SK-N-SH treated with all-trans-retinoic acid at 6 μM for 48 hours (cell line): ENCODE measurements at regions not wholly inside any gene's neighbourhood (a gene's known extent, or its start where the extent isn't known, plus 50 kb on each side); places are given as distances from the start of the nearest gene placed in this dataset.

Experiments
- ARNTL ChIP-seq: fragments of 450-650 bp; formaldehyde crosslinking; IDR thresholded peaks from 2 replicates; pipeline ENCODE4 v1.5.0; 2020; ENCODE audit warnings: low read depth, mild to moderate bottlenecking, moderate library complexity, borderline replicate concordance
- BACH2 ChIP-seq: fragments of 250-450 bp; sonication (Bioruptor Pico); IDR thresholded peaks from 2 replicates; pipeline ENCODE4 v1.9.0; 2021; ENCODE audit warnings: mild to moderate bottlenecking, borderline replicate concordance
- CSDC2 ChIP-seq: fragments of 250-450 bp; sonication (Bioruptor Pico); IDR thresholded peaks from 2 replicates; pipeline ENCODE4 v1.5.0; 2020; ENCODE audit warnings: mild to moderate bottlenecking, moderate library complexity
- ESRRG ChIP-seq: fragments of 250-450 bp; sonication (Bioruptor Pico); IDR thresholded peaks from 2 replicates; pipeline ENCODE4 v1.6.1; 2021; ENCODE audit warnings: mild to moderate bottlenecking
- GLIS3 ChIP-seq: fragments of 250-450 bp; sonication (Bioruptor Pico); IDR thresholded peaks from 2 replicates; pipeline ENCODE4 v1.5.0; 2020; ENCODE audit warnings: mild to moderate bottlenecking, moderate library complexity
- OSR1 ChIP-seq: fragments of 250-450 bp; sonication (Bioruptor Pico); IDR thresholded peaks from 2 replicates; pipeline ENCODE4 v1.8.0; 2022; ENCODE audit warnings: moderate library complexity, mild to moderate bottlenecking, inconsistent platforms
- RARB ChIP-seq: fragments of 250-450 bp; sonication (Bioruptor Pico); IDR thresholded peaks from 2 replicates; pipeline ENCODE4 v1.8.0; 2021; ENCODE audit warnings: mild to moderate bottlenecking, moderate library complexity
- SNAI2 ChIP-seq: fragments of 250-450 bp; sonication (Bioruptor Pico); IDR thresholded peaks from 2 replicates; pipeline ENCODE4 v1.5.0; 2020; ENCODE audit warnings: mild to moderate bottlenecking, moderate library complexity
- TCF4 ChIP-seq: fragments of 250-450 bp; sonication (Bioruptor Pico); IDR thresholded peaks from 2 replicates; pipeline ENCODE4 v1.8.0; 2021; ENCODE audit warnings: mild to moderate bottlenecking, moderate library complexity, borderline replicate concordance
- ZFP3 ChIP-seq: fragments of 250-450 bp; sonication (Bioruptor Pico); IDR thresholded peaks from 2 replicates; pipeline ENCODE4 v1.5.0; 2020; ENCODE audit warnings: mild to moderate bottlenecking, moderate library complexity
- ZFP30 ChIP-seq: fragments of 450-650 bp; formaldehyde crosslinking; IDR thresholded peaks from 2 replicates; pipeline ENCODE4 v1.5.0; 2022; ENCODE audit warnings: mild to moderate bottlenecking, moderate library complexity
- ZNF8 ChIP-seq: fragments of 450-650 bp; formaldehyde crosslinking; IDR thresholded peaks from 2 replicates; pipeline ENCODE4 v1.5.0; 2020; ENCODE audit warnings: mild to moderate bottlenecking, moderate library complexity
- TF ChIP-seq, protein P1 (sequence below): fragments of 250-450 bp; sonication (Bioruptor Pico); IDR thresholded peaks from 2 replicates; pipeline ENCODE4 v1.5.1; 2020; ENCODE audit warnings: low read depth, mild to moderate bottlenecking, moderate library complexity
- TF ChIP-seq, protein P2 (sequence below): fragments of 250-450 bp; sonication (Bioruptor Pico); IDR thresholded peaks from 2 replicates; pipeline ENCODE4 v1.8.0; 2020; ENCODE audit warnings: mild to moderate bottlenecking, moderate library complexity, borderline replicate concordance

DNA sequence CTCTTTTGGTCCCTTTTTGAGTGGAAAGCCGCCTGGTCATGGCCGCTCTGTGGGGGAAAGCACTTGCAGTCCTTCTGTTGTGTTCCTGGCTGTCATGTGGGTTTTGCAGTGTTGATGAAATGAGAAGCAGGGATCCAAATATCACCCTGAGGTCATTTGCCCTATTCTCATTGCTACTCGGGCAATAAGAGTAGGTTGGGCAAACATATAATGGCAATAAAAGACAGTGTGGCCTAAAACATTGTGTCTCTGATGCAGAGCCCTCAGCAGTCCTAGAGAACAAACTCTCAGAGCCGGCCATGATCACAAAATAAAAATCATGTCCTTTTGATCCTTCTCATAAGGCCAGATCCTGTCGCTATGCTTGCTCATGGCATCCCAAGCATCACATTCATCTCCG lies 361.1 kb upstream of the KLF4 start:
- no peak for TF ChIP-seq RARB (CRISPR knock-in tag)
- no peak for TF ChIP-seq ZNF8 (CRISPR knock-in tag)
- TF ChIP-seq ZFP3 (CRISPR knock-in tag): no peak
- TF ChIP-seq, protein P1, sequence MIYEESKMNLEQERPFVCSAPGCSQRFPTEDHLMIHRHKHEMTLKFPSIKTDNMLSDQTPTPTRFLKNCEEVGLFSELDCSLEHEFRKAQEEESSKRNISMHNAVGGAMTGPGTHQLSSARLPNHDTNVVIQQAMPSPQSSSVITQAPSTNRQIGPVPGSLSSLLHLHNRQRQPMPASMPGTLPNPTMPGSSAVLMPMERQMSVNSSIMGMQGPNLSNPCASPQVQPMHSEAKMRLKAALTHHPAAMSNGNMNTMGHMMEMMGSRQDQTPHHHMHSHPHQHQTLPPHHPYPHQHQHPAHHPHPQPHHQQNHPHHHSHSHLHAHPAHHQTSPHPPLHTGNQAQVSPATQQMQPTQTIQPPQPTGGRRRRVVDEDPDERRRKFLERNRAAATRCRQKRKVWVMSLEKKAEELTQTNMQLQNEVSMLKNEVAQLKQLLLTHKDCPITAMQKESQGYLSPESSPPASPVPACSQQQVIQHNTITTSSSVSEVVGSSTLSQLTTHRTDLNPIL (CRISPR knock-in tag): no peak
- TF ChIP-seq OSR1 (CRISPR knock-in tag): no peak
- no peak for TF ChIP-seq CSDC2 (CRISPR knock-in tag)
- no peak for TF ChIP-seq GLIS3 (CRISPR knock-in tag)
- no peak for TF ChIP-seq BACH2
- TF ChIP-seq ZFP30 (CRISPR knock-in tag): no peak
- TF ChIP-seq TCF4 (CRISPR knock-in tag): no peak
- TF ChIP-seq, protein P2, sequence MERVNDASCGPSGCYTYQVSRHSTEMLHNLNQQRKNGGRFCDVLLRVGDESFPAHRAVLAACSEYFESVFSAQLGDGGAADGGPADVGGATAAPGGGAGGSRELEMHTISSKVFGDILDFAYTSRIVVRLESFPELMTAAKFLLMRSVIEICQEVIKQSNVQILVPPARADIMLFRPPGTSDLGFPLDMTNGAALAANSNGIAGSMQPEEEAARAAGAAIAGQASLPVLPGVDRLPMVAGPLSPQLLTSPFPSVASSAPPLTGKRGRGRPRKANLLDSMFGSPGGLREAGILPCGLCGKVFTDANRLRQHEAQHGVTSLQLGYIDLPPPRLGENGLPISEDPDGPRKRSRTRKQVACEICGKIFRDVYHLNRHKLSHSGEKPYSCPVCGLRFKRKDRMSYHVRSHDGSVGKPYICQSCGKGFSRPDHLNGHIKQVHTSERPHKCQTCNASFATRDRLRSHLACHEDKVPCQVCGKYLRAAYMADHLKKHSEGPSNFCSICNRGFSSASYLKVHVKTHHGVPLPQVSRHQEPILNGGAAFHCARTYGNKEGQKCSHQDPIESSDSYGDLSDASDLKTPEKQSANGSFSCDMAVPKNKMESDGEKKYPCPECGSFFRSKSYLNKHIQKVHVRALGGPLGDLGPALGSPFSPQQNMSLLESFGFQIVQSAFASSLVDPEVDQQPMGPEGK (CRISPR knock-in tag): no peak
- TF ChIP-seq ESRRG (CRISPR knock-in tag): no peak
- no peak for TF ChIP-seq ARNTL (CRISPR knock-in tag)
- no peak for TF ChIP-seq SNAI2 (CRISPR knock-in tag)
